ENCODE measurements at regions not wholly inside any gene's neighbourhood (a gene's known extent, or its start where the extent isn't known, plus 50 kb on each side); places are given as distances from the start of the nearest gene placed in this dataset.

GRCh38 chr3:6771171-6771570 lies 89.7 kb upstream of the GRM7 start:
- H3K36me3 Mint-ChIP-seq (ENCODE audit: low read depth): peaks cover 7% of the 10 kb centered on the region
- H3K4me1 Mint-ChIP-seq: peaks cover 16% of the 10 kb centered on the region
- no peak for DNase-seq (ENCODE audit: low read depth, low spot score)
- no peak overlapping the region for H3K27ac Mint-ChIP-seq (ENCODE audit: unreplicated experiment)
- peaks cover 5% of the 10 kb centered on the region for H3K9me3 Mint-ChIP-seq
- H3K4me3 Mint-ChIP-seq: no peak overlapping the region
- H3K27me3 Mint-ChIP-seq (ENCODE audit: low read depth): no peaks in the 10 kb centered on the region
- TF ChIP-seq CTCF (conservative IDR thresholded peaks at IDR 0.05): no peak

GRCh38 chr3:6779140-6779539 lies 81.8 kb upstream of the GRM7 start:
- Mint-ChIP-seq H3K9me3 (peaks cover 4% of the 10 kb centered on the region), H3K4me1 (no peaks in the 10 kb centered on the region), H3K27me3 (ENCODE audit: low read depth) (no peaks in the 10 kb centered on the region), H3K4me3 (no peak overlapping the region), H3K36me3 (ENCODE audit: low read depth) (no peaks in the 10 kb centered on the region), H3K27ac (ENCODE audit: unreplicated experiment) (no peak overlapping the region)
- no peak for TF ChIP-seq CTCF (conservative IDR thresholded peaks at IDR 0.05)
- DNase-seq (ENCODE audit: low read depth, low spot score): no peak

- DNase-seq (ENCODE audit: low read depth, low spot score): no peak
- H3K27ac Mint-ChIP-seq (ENCODE audit: unreplicated experiment): no peak overlapping the region
- no peaks in the 10 kb centered on the region for H3K27me3 Mint-ChIP-seq (ENCODE audit: low read depth)
These were observed 79.8 kb upstream of the GRM7 start for GRCh38 chr3:6781092-6781491.

GRCh38 chr3:6785726-6786125 lies 75.2 kb upstream of the GRM7 start:
- DNase-seq (ENCODE audit: low read depth, low spot score): no peak
- Mint-ChIP-seq H3K9me3 (no peaks in the 10 kb centered on the region), H3K4me1 (no peaks in the 10 kb centered on the region), H3K27me3 (ENCODE audit: low read depth) (no peaks in the 10 kb centered on the region), H3K4me3 (no peak overlapping the region), H3K27ac (ENCODE audit: unreplicated experiment) (no peak overlapping the region), H3K36me3 (ENCODE audit: low read depth) (no peaks in the 10 kb centered on the region)
- TF ChIP-seq CTCF (conservative IDR thresholded peaks at IDR 0.05): no peak

More at GRCh38 chr3:6781092-6781491, 79.8 kb upstream of the GRM7 start:
- H3K4me3 Mint-ChIP-seq: no peak overlapping the region
- H3K4me1 Mint-ChIP-seq: no peaks in the 10 kb centered on the region
- peaks cover 4% of the 10 kb centered on the region for H3K9me3 Mint-ChIP-seq
- no peaks in the 10 kb centered on the region for H3K36me3 Mint-ChIP-seq (ENCODE audit: low read depth)
- TF ChIP-seq CTCF (conservative IDR thresholded peaks at IDR 0.05): no peak

- peaks cover 4% of the 10 kb centered on the region for H3K9me3 Mint-ChIP-seq
These were observed 69.8 kb upstream of the GRM7 start for GRCh38 chr3:6791161-6791560.

More at GRCh38 chr3:6791161-6791560, 69.8 kb upstream of the GRM7 start:
- Mint-ChIP-seq H3K27ac (ENCODE audit: unreplicated experiment) (no peak overlapping the region), H3K4me3 (no peak overlapping the region), H3K36me3 (ENCODE audit: low read depth) (no peaks in the 10 kb centered on the region), H3K4me1 (no peaks in the 10 kb centered on the region), H3K27me3 (ENCODE audit: low read depth) (no peaks in the 10 kb centered on the region)
- no peak for DNase-seq (ENCODE audit: low read depth, low spot score)
- TF ChIP-seq CTCF (conservative IDR thresholded peaks at IDR 0.05): peak; percentile 43

Measured in neural crest cell (in vitro differentiated cells).